IMR-90 (cell line): ENCODE measurements at regions not wholly inside any gene's neighbourhood (a gene's known extent, or its start where the extent isn't known, plus 50 kb on each side); places are given as distances from the start of the nearest gene placed in this dataset.

ENCODE experiments used
- ATAC-seq: fragments of 200-7000 bp; cut with Tn5 transposase; 2 replicates; pipeline ENCODE4 v1.9.1; 2020; ENCODE audit warnings: low read depth, mild to moderate bottlenecking, moderate library complexity
- BruUV-seq: library from RNA; stranded (reverse); fragments of 400-500 nt; replicated peaks from 2 replicates; lab custom pipeline; 2021; lab: Mats Ljungman, UMichigan
- CTCF ChIA-PET: fragments of 300-600 bp; formaldehyde crosslinking; extraction: SDS; loops from one replicate; lab custom pipeline; 2021; ENCODE audit warnings: antibody characterized with exemption; lab: Yijun Ruan, JAX
- POLR2A ChIA-PET: fragments of 300-600 bp; sonication (Branson Sonifier 250); formaldehyde crosslinking; loops from one replicate; lab custom pipeline; 2022; ENCODE audit warnings: antibody characterized with exemption; ENCODE audit not compliant: unreplicated experiment; lab: Charles Lee
- DNase-seq: peaks from one replicate; pipeline ENCODE4 v3.0.0; 2013
- H2AFZ ChIP-seq: replicated peaks from 2 replicates; pipeline ENCODE3; 2013; ENCODE audit warnings: low read length, mild to moderate bottlenecking; ENCODE audit not compliant: poor library complexity
- H2AK5ac ChIP-seq: 2 replicates; pipeline ENCODE4 v1.6.1; 2013; ENCODE audit warnings: low read depth, low read length, inconsistent platforms
- H2AK9ac ChIP-seq: replicated peaks from 2 replicates; pipeline ENCODE3; 2013; ENCODE audit warnings: mild to moderate bottlenecking, low read depth, low read length, moderate library complexity; ENCODE audit not compliant: poor library complexity
- H2BK120ac ChIP-seq: 2 replicates; pipeline ENCODE4 v1.6.1; 2013; ENCODE audit warnings: low read depth, low read length, inconsistent platforms
- H2BK15ac ChIP-seq: 3 replicates; pipeline ENCODE4 v1.6.1; 2013; ENCODE audit warnings: low read depth, low read length, inconsistent platforms
- H2BK20ac ChIP-seq: 2 replicates; pipeline ENCODE4 v1.6.1; 2013; ENCODE audit warnings: low read depth, mild to moderate bottlenecking, inconsistent platforms, low read length, moderate library complexity
- H2BK5ac ChIP-seq: 2 replicates; pipeline ENCODE4 v1.6.1; 2013; ENCODE audit warnings: mild to moderate bottlenecking, low read depth, low read length, inconsistent platforms; ENCODE audit not compliant: poor library complexity, severe bottlenecking
- H3K14ac ChIP-seq: replicated peaks from 2 replicates; pipeline ENCODE4 v1.6.1; 2013; ENCODE audit warnings: low read depth, low read length, inconsistent platforms
- H3K18ac ChIP-seq: 2 replicates; pipeline ENCODE4 v1.6.1; 2013; ENCODE audit warnings: low read depth, low read length, control low read depth
- H3K23ac ChIP-seq: 2 replicates; pipeline ENCODE4 v1.6.1; 2013; ENCODE audit warnings: low read depth, low read length, inconsistent platforms
- H3K27ac ChIP-seq: 2 replicates; pipeline ENCODE4 v1.5.1; 2013; ENCODE audit warnings: mild to moderate bottlenecking, control low read depth, low read length; ENCODE audit not compliant: insufficient read depth
- H3K27me3 ChIP-seq: 2 replicates; pipeline ENCODE4 v1.6.1; 2013; ENCODE audit warnings: low read length; ENCODE audit not compliant: control insufficient read depth, insufficient read depth
- H3K36me3 ChIP-seq: 2 replicates; pipeline ENCODE4 v1.6.1; 2013; ENCODE audit warnings: low read length, mixed read lengths; ENCODE audit not compliant: control insufficient read depth, insufficient read depth
- H3K4ac ChIP-seq: 2 replicates; pipeline ENCODE4 v1.6.1; 2013; ENCODE audit warnings: low read depth, low read length, inconsistent platforms
- H3K4me1 ChIP-seq: 2 replicates; pipeline ENCODE4 v1.6.1; 2013; ENCODE audit warnings: low read length, mixed read lengths; ENCODE audit not compliant: control insufficient read depth, insufficient read depth
- H3K4me2 ChIP-seq: 2 replicates; pipeline ENCODE4 v1.6.1; 2013; ENCODE audit warnings: low read depth, mild to moderate bottlenecking, control low read depth, low read length, moderate library complexity
- H3K4me3 ChIP-seq: 2 replicates; pipeline ENCODE4 v1.5.1; 2013; ENCODE audit warnings: low read depth, mild to moderate bottlenecking, control low read depth, low read length, moderate library complexity; ENCODE audit not compliant: insufficient read depth
- H3K56ac ChIP-seq: 2 replicates; pipeline ENCODE4 v1.6.1; 2013; ENCODE audit warnings: low read length, inconsistent platforms; ENCODE audit not compliant: insufficient read depth; ENCODE audit errors: extremely low read depth
- H3K79me1 ChIP-seq, 2 experiments: 2 replicates each; pipeline ENCODE4 v1.6.1; 2013; ENCODE audit warnings: low read length in 2 of 2, inconsistent platforms in 1 of 2, low read depth in 1 of 2
- H3K9ac ChIP-seq: 2 replicates; pipeline ENCODE4 v1.6.1; 2013; ENCODE audit warnings: low read depth, low read length, control low read depth
- H3K9me1 ChIP-seq: 2 replicates; pipeline ENCODE4 v1.6.1; 2013; ENCODE audit warnings: low read length, inconsistent platforms; ENCODE audit not compliant: insufficient read depth
- H3K9me3 ChIP-seq: 2 replicates; pipeline ENCODE4 v1.6.1; 2013; ENCODE audit warnings: low read length; ENCODE audit not compliant: control insufficient read depth, insufficient read depth
- H4K20me1 ChIP-seq: 2 replicates; pipeline ENCODE4 v1.6.1; 2013; ENCODE audit warnings: low read length, inconsistent platforms; ENCODE audit not compliant: insufficient read depth
- H4K5ac ChIP-seq: 2 replicates; pipeline ENCODE4 v1.6.1; 2013; ENCODE audit warnings: mild to moderate bottlenecking, low read depth, low read length, control low read depth
- H4K8ac ChIP-seq, 2 experiments: 2 replicates each; pipeline ENCODE4 v1.6.1; 2013; ENCODE audit warnings: low read depth in 2 of 2, low read length in 2 of 2, control low read depth in 1 of 2, inconsistent platforms in 1 of 2
- H4K91ac ChIP-seq: 2 replicates; pipeline ENCODE4 v1.6.1; 2013; ENCODE audit warnings: low read depth, low read length, inconsistent platforms; ENCODE audit not compliant: insufficient read depth
- BHLHE40 ChIP-seq: fragments of 150-350 bp; IDR thresholded peaks from 2 replicates; pipeline ENCODE4 v1.6.1; 2016; ENCODE audit warnings: mild to moderate bottlenecking, low read depth, low read length
- CEBPB ChIP-seq: IDR thresholded peaks from 2 replicates; pipeline ENCODE4 v1.6.1; 2012; ENCODE audit warnings: low read depth, low read length, improper control_type of control experiment
- CHD1 ChIP-seq: IDR thresholded peaks from 2 replicates; pipeline ENCODE4 v1.6.1; 2012; ENCODE audit warnings: low read depth, low read length, improper control_type of control experiment
- ELK1 ChIP-seq: fragments of 150-350 bp; IDR thresholded peaks from 2 replicates; pipeline ENCODE4 v1.6.1; 2016; ENCODE audit warnings: low read depth, mild to moderate bottlenecking, low read length, moderate library complexity, borderline replicate concordance
- FOS ChIP-seq: fragments of 150-350 bp; IDR thresholded peaks from 2 replicates; pipeline ENCODE4 v1.6.1; 2016; ENCODE audit warnings: low read depth, low read length
- MAFK ChIP-seq: IDR thresholded peaks from 2 replicates; pipeline ENCODE4 v1.6.1; 2012; ENCODE audit warnings: low read depth, low read length, improper control_type of control experiment
- MAZ ChIP-seq: IDR thresholded peaks from 2 replicates; pipeline ENCODE4 v1.6.1; 2012; ENCODE audit warnings: low read depth, mild to moderate bottlenecking, low read length, improper control_type of control experiment, moderate library complexity, borderline replicate concordance
- MXI1 ChIP-seq: IDR thresholded peaks from 2 replicates; pipeline ENCODE4 v1.6.1; 2012; ENCODE audit warnings: low read depth, mild to moderate bottlenecking, low read length, moderate library complexity, borderline replicate concordance
- NFE2L2 ChIP-seq: fragments of 150-350 bp; IDR thresholded peaks from 2 replicates; pipeline ENCODE4 v1.6.1; 2016; ENCODE audit warnings: low read depth, mild to moderate bottlenecking, low read length
- POLR2A ChIP-seq: IDR thresholded peaks from 2 replicates; pipeline ENCODE4 v1.6.1; 2012; ENCODE audit warnings: mild to moderate bottlenecking, low read depth, low read length
- RAD21 ChIP-seq: IDR thresholded peaks from 2 replicates; pipeline ENCODE4 v1.6.1; 2012; ENCODE audit warnings: low read length, improper control_type of control experiment
- RCOR1 ChIP-seq: IDR thresholded peaks from 2 replicates; pipeline ENCODE4 v1.6.1; 2012; ENCODE audit warnings: mild to moderate bottlenecking, low read length, improper control_type of control experiment; ENCODE audit not compliant: insufficient replicate concordance
- RFX5 ChIP-seq: IDR thresholded peaks from 2 replicates; pipeline ENCODE4 v1.8.0; 2012; ENCODE audit warnings: low read depth, mild to moderate bottlenecking, low read length, moderate library complexity
- SMC3 ChIP-seq: fragments of 150-350 bp; IDR thresholded peaks from 2 replicates; pipeline ENCODE4 v1.6.1; 2016; ENCODE audit warnings: low read depth, mild to moderate bottlenecking, antibody characterized with exemption, low read length, moderate library complexity
- dilution Hi-C: fragments of 300-500 bp; cut with HindIII; formaldehyde crosslinking; loops from one replicate; pipeline ENCODE4 v1.14.3; 2018; ENCODE audit warnings: low sequenced_read_pairs; ENCODE audit not compliant: unreplicated experiment
- in situ Hi-C: fragments of 300-500 bp; cut with MboI; formaldehyde crosslinking; loops from 3 replicates; pipeline ENCODE4 v1.14.3; 2019; ENCODE audit warnings: low sequenced_read_pairs, inconsistent platforms, mixed read lengths
- intact Hi-C: fragments of 100-400 bp; cut with micrococcal nuclease; formaldehyde crosslinking; loops from 2 replicates; pipeline ENCODE4 v1.10.0; 2022
- TF ChIP-seq, protein P1 (sequence below): conservative IDR thresholded peaks from 2 replicates; pipeline ENCODE4 v1.5.1; 2012; ENCODE audit warnings: mild to moderate bottlenecking, low read depth, low read length, improper control_type of control experiment
- TF ChIP-seq, protein P2 (sequence below): fragments of 150-350 bp; IDR thresholded peaks from 2 replicates; pipeline ENCODE4 v1.6.1; 2017; ENCODE audit warnings: mild to moderate bottlenecking, antibody characterized with exemption, low read length, low read depth

DNA sequence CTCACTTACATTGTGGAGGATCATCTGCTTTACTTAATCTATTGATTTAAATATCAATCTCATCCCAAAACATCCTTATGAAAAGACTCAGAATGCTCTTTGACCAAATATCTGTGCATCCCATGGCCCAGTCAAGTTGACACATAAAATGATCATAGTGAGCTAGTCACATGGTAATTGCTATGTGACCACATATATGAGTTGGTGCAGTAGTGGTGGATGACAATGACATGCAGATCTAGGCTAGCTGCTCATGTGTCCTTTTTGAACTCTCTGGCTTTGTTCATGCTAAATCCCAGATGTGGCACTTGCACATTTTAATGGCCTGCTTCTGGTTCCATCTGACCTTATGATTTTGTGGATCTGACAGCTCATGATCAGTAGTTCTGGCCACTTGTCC lies 156.2 kb downstream of the NFKBIZ start:
- H3K36me3 ChIP-seq = no peaks in the 10 kb centered on the region
- no peaks in the 10 kb centered on the region for H3K9me3 ChIP-seq
- H4K91ac ChIP-seq = no peak overlapping the region
- no peak overlapping the region; the same call in 1 of the 2 replicates for H3K18ac ChIP-seq
- no peaks in the 10 kb centered on the region for H3K27me3 ChIP-seq
- CTCF ChIA-PET = interaction anchor here (0.9 kb wide), 1 partner anchor 10 kb away, joined by 4 read pairs; no protein-coding TSS in a partner anchor
- no peak overlapping the region for H3K23ac ChIP-seq
- no peak overlapping the region for H4K8ac ChIP-seq
- H2BK5ac ChIP-seq = no peak overlapping the region
- TF ChIP-seq BHLHE40 = no peak
- no peak for TF ChIP-seq CEBPB
- no peak for TF ChIP-seq RAD21
- no peak for TF ChIP-seq POLR2A
- TF ChIP-seq CHD1 = no peak
- TF ChIP-seq, protein P1, sequence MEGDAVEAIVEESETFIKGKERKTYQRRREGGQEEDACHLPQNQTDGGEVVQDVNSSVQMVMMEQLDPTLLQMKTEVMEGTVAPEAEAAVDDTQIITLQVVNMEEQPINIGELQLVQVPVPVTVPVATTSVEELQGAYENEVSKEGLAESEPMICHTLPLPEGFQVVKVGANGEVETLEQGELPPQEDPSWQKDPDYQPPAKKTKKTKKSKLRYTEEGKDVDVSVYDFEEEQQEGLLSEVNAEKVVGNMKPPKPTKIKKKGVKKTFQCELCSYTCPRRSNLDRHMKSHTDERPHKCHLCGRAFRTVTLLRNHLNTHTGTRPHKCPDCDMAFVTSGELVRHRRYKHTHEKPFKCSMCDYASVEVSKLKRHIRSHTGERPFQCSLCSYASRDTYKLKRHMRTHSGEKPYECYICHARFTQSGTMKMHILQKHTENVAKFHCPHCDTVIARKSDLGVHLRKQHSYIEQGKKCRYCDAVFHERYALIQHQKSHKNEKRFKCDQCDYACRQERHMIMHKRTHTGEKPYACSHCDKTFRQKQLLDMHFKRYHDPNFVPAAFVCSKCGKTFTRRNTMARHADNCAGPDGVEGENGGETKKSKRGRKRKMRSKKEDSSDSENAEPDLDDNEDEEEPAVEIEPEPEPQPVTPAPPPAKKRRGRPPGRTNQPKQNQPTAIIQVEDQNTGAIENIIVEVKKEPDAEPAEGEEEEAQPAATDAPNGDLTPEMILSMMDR = no peak
- no peak for TF ChIP-seq ELK1
- TF ChIP-seq MAZ = no peak
- TF ChIP-seq MXI1 = no peak
- TF ChIP-seq, protein P2, sequence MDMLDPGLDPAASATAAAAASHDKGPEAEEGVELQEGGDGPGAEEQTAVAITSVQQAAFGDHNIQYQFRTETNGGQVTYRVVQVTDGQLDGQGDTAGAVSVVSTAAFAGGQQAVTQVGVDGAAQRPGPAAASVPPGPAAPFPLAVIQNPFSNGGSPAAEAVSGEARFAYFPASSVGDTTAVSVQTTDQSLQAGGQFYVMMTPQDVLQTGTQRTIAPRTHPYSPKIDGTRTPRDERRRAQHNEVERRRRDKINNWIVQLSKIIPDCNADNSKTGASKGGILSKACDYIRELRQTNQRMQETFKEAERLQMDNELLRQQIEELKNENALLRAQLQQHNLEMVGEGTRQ = no peak
- no peak for TF ChIP-seq SMC3
- no peak for TF ChIP-seq RFX5
- no peak for TF ChIP-seq FOS
- no peak for TF ChIP-seq NFE2L2
- no peak for TF ChIP-seq MAFK
- no peak for TF ChIP-seq RCOR1
- H3K4me3 ChIP-seq = no peak overlapping the region
- intact Hi-C loops (no loop called here), in situ Hi-C loops (no loop called here), dilution Hi-C loops (no loop called here)
- POLR2A ChIA-PET = no interaction called here
- H4K20me1 ChIP-seq = no peaks in the 10 kb centered on the region
- BruUV-seq = no TSS peak
- no peak overlapping the region for H3K27ac ChIP-seq
- no peak overlapping the region for H2AK9ac ChIP-seq
- H3K56ac ChIP-seq = no peak overlapping the region
- H3K9me1 ChIP-seq = no peaks in the 10 kb centered on the region
- no peak for DNase-seq
- no peak overlapping the region for H4K5ac ChIP-seq
- H2AFZ ChIP-seq = no peak overlapping the region
- no peak for ATAC-seq
- H3K4me2 ChIP-seq = no peak overlapping the region
- no peak overlapping the region for H2BK15ac ChIP-seq
- H3K14ac ChIP-seq = no peak overlapping the region
- peaks cover 3% of the 10 kb centered on the region; the same call in 1 of the 2 replicates for H3K4me1 ChIP-seq
- no peak overlapping the region for H3K9ac ChIP-seq
- H3K4ac ChIP-seq = no peak overlapping the region
- no peak overlapping the region for H2BK120ac ChIP-seq
- H3K79me1 ChIP-seq = no peaks in the 10 kb centered on the region
- H2BK20ac ChIP-seq = no peak overlapping the region
- H2AK5ac ChIP-seq = no peak overlapping the region
